GM23338 (cell line): ENCODE measurements at regions not wholly inside any gene's neighbourhood (a gene's known extent, or its start where the extent isn't known, plus 50 kb on each side); places are given as distances from the start of the nearest gene placed in this dataset.

Experiments used
- ATAC-seq: fragments of 200-7000 bp; cut with Tn5 transposase; 3 replicates; pipeline ENCODE4 v1.9.1; 2020
- DNase-seq: peaks from one replicate; pipeline ENCODE4 v3.0.0-alpha.2; 2015; ENCODE audit warnings: low spot score
- H2AFZ ChIP-seq: fragments of 200-600 bp; sonication (generic); 2 replicates; pipeline ENCODE4 v1.8.0; 2016; ENCODE audit warnings: antibody characterized with exemption, mild to moderate bottlenecking, moderate library complexity
- H3F3A ChIP-seq: fragments of 200-600 bp; sonication (generic); replicated peaks from 2 replicates; pipeline ENCODE4 v1.8.0; 2017; ENCODE audit warnings: antibody characterized with exemption, mixed run types, low read depth
- H3K27ac ChIP-seq: fragments of 200-600 bp; sonication (generic); 2 replicates; pipeline ENCODE4 v1.6.1; 2016; ENCODE audit warnings: low read depth
- H3K27me3 ChIP-seq: fragments of 200-600 bp; sonication (generic); 2 replicates; pipeline ENCODE4 v1.8.0; 2016; ENCODE audit warnings: mild to moderate bottlenecking, mixed run types, moderate library complexity; ENCODE audit not compliant: insufficient read depth
- H3K36me3 ChIP-seq: fragments of 200-600 bp; sonication (generic); 2 replicates; pipeline ENCODE4 v1.8.0; 2016; ENCODE audit warnings: mild to moderate bottlenecking; ENCODE audit not compliant: insufficient read depth
- H3K4me1 ChIP-seq: fragments of 200-600 bp; sonication (generic); 2 replicates; pipeline ENCODE4 v1.8.0; 2016; ENCODE audit warnings: mild to moderate bottlenecking, moderate library complexity; ENCODE audit not compliant: insufficient read depth
- H3K4me2 ChIP-seq: fragments of 200-600 bp; sonication (generic); 2 replicates; pipeline ENCODE4 v1.7.1; 2017; ENCODE audit warnings: mixed run types
- H3K4me3 ChIP-seq: fragments of 200-600 bp; sonication (generic); 2 replicates; pipeline ENCODE4 v1.6.1; 2016; ENCODE audit warnings: mixed run types
- H3K79me2 ChIP-seq: fragments of 200-600 bp; sonication (generic); replicated peaks from 2 replicates; pipeline ENCODE4 v1.8.0; 2017; ENCODE audit warnings: mild to moderate bottlenecking; ENCODE audit not compliant: insufficient read depth
- H3K9me2 ChIP-seq: fragments of 200-600 bp; sonication (generic); 2 replicates; pipeline ENCODE4 v1.8.0; 2017; ENCODE audit not compliant: insufficient read depth
- H4K20me1 ChIP-seq: fragments of 200-600 bp; sonication (generic); replicated peaks from 2 replicates; pipeline ENCODE4 v1.8.0; 2017; ENCODE audit warnings: mild to moderate bottlenecking; ENCODE audit not compliant: insufficient read depth
- H3K27ac Mint-ChIP-seq: 2 replicates; pipeline ENCODE4 v1.8.0; 2020; ENCODE audit warnings: inconsistent platforms, mild to moderate bottlenecking, moderate library complexity, mixed read lengths
- H3K27me3 Mint-ChIP-seq: 3 replicates; pipeline ENCODE4 v1.8.0; 2022; ENCODE audit warnings: low read depth, mild to moderate bottlenecking, moderate library complexity, mixed read lengths, inconsistent platforms; ENCODE audit not compliant: insufficient read depth, poor library complexity
- H3K36me3 Mint-ChIP-seq: 3 replicates; pipeline ENCODE4 v1.8.0; 2021; ENCODE audit warnings: low read depth, mild to moderate bottlenecking, inconsistent platforms, moderate library complexity, mixed read lengths
- H3K4me1 Mint-ChIP-seq: 3 replicates; pipeline ENCODE4 v1.8.0; 2020; ENCODE audit warnings: mild to moderate bottlenecking, inconsistent platforms, mixed read lengths
- H3K4me3 Mint-ChIP-seq: 3 replicates; pipeline ENCODE4 v1.8.0; 2021; ENCODE audit warnings: moderate library complexity, mild to moderate bottlenecking, inconsistent platforms, mixed read lengths
- H3K9me3 Mint-ChIP-seq: 3 replicates; pipeline ENCODE4 v1.8.0; 2020; ENCODE audit warnings: moderate library complexity, mild to moderate bottlenecking, inconsistent platforms, mixed read lengths
- CREB1 ChIP-seq: fragments of 250-450 bp; sonication (Bioruptor Pico); IDR thresholded peaks from 2 replicates; pipeline ENCODE4 v1.5.0; 2020; ENCODE audit warnings: low read depth, mild to moderate bottlenecking, moderate library complexity
- EZH2 ChIP-seq: fragments of 200-600 bp; sonication (generic); IDR thresholded peaks from one replicate; pipeline ENCODE4 v1.8.0; 2017; ENCODE audit warnings: antibody characterized with exemption, mild to moderate bottlenecking, low read depth; ENCODE audit not compliant: unreplicated experiment
- EZH2phosphoT487 ChIP-seq: fragments of 200-600 bp; sonication (generic); IDR thresholded peaks from one replicate; pipeline ENCODE4 v1.8.1; 2018; ENCODE audit warnings: antibody characterized with exemption; ENCODE audit not compliant: unreplicated experiment
- JUNB ChIP-seq: IDR thresholded peaks from one replicate; pipeline ENCODE4 v1.6.1; 2016; ENCODE audit warnings: antibody characterized with exemption; ENCODE audit not compliant: unreplicated experiment
- NANOG ChIP-seq: IDR thresholded peaks from 2 replicates; pipeline ENCODE4 v1.6.1; 2016; ENCODE audit warnings: antibody characterized with exemption, borderline replicate concordance
- POLR2AphosphoS5 ChIP-seq: IDR thresholded peaks from 2 replicates; pipeline ENCODE4 v1.6.1; 2016; ENCODE audit warnings: antibody characterized with exemption, low read depth
- STAT1 ChIP-seq: IDR thresholded peaks from one replicate; pipeline ENCODE4 v1.6.1; 2016; ENCODE audit warnings: antibody characterized with exemption; ENCODE audit not compliant: unreplicated experiment
- ZNF114 ChIP-seq: fragments of 250-450 bp; sonication (Bioruptor Pico); IDR thresholded peaks from 2 replicates; pipeline ENCODE4 v1.5.0; 2020; ENCODE audit warnings: mild to moderate bottlenecking, moderate library complexity
- ZNF331 ChIP-seq: fragments of 250-450 bp; sonication (Bioruptor Pico); IDR thresholded peaks from 2 replicates; pipeline ENCODE4 v1.5.0; 2020; ENCODE audit warnings: low read depth, mild to moderate bottlenecking, moderate library complexity
- TF ChIP-seq, protein P1 (sequence below): IDR thresholded peaks from one replicate; pipeline ENCODE4 v1.6.1; 2018; ENCODE audit warnings: antibody characterized with exemption; ENCODE audit not compliant: unreplicated experiment
- TF ChIP-seq, protein P2 (sequence below), 2 experiments: fragments of 200-600 bp in 1 of 2; sonication (generic) in 1 of 2; conservative IDR thresholded peaks; 2 replicates each; pipeline versions ENCODE4 v1.5.1 to v1.6.1; 2016 to 2017; ENCODE audit warnings: antibody characterized with exemption in 2 of 2, low read depth in 2 of 2, mild to moderate bottlenecking in 2 of 2, moderate library complexity in 1 of 2

DNA sequence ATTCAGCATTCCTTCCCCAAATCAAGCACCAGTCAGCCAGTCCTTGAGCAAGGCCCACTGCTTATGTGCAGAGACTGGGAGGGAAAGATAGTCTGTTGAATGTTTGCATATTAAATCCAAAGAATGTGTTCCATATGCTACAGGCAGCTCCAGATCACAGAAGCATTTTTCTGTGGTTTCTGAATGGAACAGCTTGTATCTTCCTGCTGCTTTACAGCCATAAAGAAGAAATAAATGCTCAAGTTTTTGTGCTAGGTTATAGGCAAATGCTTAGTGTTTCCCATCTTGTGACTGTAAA lies 310.3 kb downstream of the TRIM36 start (continued):
- TF ChIP-seq, protein P1, sequence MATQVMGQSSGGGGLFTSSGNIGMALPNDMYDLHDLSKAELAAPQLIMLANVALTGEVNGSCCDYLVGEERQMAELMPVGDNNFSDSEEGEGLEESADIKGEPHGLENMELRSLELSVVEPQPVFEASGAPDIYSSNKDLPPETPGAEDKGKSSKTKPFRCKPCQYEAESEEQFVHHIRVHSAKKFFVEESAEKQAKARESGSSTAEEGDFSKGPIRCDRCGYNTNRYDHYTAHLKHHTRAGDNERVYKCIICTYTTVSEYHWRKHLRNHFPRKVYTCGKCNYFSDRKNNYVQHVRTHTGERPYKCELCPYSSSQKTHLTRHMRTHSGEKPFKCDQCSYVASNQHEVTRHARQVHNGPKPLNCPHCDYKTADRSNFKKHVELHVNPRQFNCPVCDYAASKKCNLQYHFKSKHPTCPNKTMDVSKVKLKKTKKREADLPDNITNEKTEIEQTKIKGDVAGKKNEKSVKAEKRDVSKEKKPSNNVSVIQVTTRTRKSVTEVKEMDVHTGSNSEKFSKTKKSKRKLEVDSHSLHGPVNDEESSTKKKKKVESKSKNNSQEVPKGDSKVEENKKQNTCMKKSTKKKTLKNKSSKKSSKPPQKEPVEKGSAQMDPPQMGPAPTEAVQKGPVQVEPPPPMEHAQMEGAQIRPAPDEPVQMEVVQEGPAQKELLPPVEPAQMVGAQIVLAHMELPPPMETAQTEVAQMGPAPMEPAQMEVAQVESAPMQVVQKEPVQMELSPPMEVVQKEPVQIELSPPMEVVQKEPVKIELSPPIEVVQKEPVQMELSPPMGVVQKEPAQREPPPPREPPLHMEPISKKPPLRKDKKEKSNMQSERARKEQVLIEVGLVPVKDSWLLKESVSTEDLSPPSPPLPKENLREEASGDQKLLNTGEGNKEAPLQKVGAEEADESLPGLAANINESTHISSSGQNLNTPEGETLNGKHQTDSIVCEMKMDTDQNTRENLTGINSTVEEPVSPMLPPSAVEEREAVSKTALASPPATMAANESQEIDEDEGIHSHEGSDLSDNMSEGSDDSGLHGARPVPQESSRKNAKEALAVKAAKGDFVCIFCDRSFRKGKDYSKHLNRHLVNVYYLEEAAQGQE, result no peak
- TF ChIP-seq EZH2phosphoT487, result no peak
- TF ChIP-seq EZH2, result no peak
- TF ChIP-seq POLR2AphosphoS5, result no peak
- TF ChIP-seq NANOG, result no peak

DNA sequence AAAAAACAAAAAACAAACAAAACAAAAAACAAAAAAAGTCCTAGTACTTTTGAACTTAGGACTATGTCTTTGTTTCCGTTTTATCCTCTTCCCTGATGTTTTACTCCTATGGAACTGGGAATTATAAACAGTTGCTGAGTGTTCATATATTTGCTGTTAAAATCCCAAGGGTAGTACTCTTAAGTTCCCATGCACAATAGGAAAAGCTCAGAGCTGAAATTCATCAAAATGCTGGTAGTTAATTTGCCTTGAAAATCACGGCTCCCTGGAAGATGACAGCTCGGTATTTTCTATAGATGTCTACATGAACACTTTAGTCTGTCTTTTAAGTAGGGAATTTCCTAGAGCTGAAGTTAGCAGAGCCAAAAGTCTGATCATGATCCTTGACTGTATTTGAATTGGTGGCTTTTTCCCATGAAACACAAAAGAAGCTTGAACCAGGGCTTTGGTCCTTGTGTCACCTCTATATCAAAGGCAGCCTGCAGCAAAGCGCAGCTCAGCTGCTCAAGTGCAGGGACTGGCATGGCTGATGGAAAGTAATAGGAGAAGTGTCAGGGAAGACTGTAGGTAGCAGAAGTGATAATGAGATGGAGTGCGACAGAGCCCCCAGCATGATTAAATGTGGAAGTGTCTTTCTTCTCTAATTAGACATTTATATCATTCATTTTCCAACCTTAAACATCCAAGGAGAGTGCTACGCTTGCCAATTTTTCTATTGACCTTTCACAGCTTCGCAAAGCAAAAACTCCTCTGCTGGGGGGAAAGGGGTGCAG lies 310.9 kb downstream of the TRIM36 start:
- Histone ChIP-seq H3K79me2 (no peaks in the 10 kb centered on the region), H3K27ac (no peak overlapping the region), H3K36me3 (no peaks in the 10 kb centered on the region), H3F3A (no peaks in the 10 kb centered on the region), H3K27me3 (no peaks in the 10 kb centered on the region), H3K4me1 (peaks cover 3% of the 10 kb centered on the region), H3K9me2 (no peaks in the 10 kb centered on the region), H3K4me3 (no peak overlapping the region), H2AFZ (no peak overlapping the region), H4K20me1 (no peaks in the 10 kb centered on the region), H3K4me2 (no peak overlapping the region)
- DNase-seq (no peak), ATAC-seq (no peak)
- no peak overlapping the region for H3K4me3 Mint-ChIP-seq
- no peaks in the 10 kb centered on the region for H3K27me3 Mint-ChIP-seq
- H3K27ac Mint-ChIP-seq, result peak overlapping the region; percentile 56; the same call in 1 of the 2 replicates
- no peaks in the 10 kb centered on the region for H3K36me3 Mint-ChIP-seq
- H3K4me1 Mint-ChIP-seq, result peaks cover 4% of the 10 kb centered on the region; the same call in 2 of the 3 replicates
- no peaks in the 10 kb centered on the region for H3K9me3 Mint-ChIP-seq
- TF ChIP-seq, protein P1, result no peak
- no peak for TF ChIP-seq ZNF331 (CRISPR knock-in tag)
- TF ChIP-seq EZH2phosphoT487, result no peak
- no peak for TF ChIP-seq STAT1
- no peak for TF ChIP-seq ZNF114 (CRISPR knock-in tag)
- TF ChIP-seq, protein P2, sequence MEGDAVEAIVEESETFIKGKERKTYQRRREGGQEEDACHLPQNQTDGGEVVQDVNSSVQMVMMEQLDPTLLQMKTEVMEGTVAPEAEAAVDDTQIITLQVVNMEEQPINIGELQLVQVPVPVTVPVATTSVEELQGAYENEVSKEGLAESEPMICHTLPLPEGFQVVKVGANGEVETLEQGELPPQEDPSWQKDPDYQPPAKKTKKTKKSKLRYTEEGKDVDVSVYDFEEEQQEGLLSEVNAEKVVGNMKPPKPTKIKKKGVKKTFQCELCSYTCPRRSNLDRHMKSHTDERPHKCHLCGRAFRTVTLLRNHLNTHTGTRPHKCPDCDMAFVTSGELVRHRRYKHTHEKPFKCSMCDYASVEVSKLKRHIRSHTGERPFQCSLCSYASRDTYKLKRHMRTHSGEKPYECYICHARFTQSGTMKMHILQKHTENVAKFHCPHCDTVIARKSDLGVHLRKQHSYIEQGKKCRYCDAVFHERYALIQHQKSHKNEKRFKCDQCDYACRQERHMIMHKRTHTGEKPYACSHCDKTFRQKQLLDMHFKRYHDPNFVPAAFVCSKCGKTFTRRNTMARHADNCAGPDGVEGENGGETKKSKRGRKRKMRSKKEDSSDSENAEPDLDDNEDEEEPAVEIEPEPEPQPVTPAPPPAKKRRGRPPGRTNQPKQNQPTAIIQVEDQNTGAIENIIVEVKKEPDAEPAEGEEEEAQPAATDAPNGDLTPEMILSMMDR (conservative IDR thresholded peaks at IDR 0.05; ENCODE audit: low read depth in 2 of 2), result no peak
- TF ChIP-seq CREB1, result no peak
- TF ChIP-seq JUNB, result no peak
- TF ChIP-seq POLR2AphosphoS5, result no peak
- no peak for TF ChIP-seq EZH2
